Mucosa of gallbladder (tissue), 1 donor: ENCODE measurements at regions not wholly inside any gene's neighbourhood (a gene's known extent, or its start where the extent isn't known, plus 50 kb on each side); places are given as distances from the start of the nearest gene placed in this dataset.

ENCODE experiments used
- DNase-seq: peaks from one replicate; pipeline ENCODE4 v3.0.0-alpha.2; 2020; ENCODE audit warnings: low spot score
- donor health status: DM: no; HTN: no; CAD: no.

DNA sequence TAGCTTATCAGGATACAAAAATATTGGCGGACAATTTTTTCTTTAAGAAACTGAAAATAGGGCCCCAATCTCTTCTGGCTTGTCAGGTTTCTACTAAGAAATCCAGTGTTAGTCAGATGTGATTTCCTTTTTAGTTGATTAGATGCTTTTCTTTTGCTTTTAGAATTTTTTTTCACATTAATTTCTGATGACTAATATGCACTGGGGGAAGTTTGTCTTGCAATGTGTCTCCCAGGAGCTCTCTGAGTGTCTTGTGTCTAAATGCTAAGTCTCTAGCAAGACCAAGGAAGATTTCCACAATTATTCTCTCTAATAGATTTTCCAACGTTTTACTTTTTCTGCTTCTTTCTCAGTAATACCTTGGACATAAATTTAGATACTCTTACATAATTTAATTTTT is 559.8 kb upstream of the TYRP1 start:
- no peak for DNase-seq

DNA sequence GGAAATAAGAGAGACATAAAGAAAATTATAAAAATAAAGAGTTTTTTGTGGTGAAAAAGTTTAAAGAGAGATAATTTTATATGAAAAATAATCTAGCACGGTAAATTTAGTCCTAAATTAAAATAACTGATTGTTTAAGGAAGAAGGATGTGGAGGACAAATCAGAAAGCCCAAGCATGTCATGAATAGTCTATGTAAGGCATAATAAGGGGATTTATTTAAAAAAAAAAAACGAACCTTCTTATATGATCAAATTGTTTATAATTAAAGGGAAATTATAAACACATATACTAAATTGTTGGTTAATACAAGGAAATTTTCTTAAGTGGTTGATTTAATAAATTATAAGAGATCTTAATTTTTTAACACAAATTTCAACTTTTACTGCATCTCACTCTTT is 551.8 kb upstream of the TYRP1 start:
- DNase-seq, result no peak

DNA sequence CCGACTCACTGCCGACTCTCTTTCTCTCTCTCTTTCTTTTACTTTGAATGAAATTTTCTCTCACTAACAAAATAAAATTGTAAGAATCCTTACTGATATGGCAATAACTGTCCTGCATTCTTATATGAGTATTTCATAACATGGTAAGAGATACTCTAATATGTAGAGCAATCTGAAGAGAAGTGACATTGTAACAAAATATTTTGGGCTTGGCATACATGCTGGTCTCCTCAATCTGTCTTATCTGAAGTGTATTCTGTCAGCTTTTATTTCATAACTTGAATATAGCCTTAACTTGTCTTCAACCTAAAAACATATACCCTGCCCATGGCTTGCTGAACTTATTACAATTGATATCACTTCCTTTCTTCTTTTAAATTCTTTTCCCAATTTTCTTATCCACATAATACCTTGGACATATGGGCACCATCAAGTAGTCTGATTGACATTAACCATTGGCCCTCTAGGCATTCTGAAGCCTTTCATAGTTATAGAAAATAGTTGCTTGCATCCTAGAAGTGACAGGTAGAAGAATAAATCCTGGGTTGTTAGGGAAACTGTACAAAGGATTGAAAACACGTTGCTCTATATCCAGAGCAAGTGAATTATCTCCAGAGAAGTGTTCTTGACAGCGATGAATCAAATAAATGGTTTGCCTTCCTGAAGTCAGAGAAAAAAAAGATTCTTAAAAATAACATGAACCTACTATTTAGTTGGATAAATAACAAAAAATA is 537.6 kb upstream of the TYRP1 start:
- DNase-seq, result no peak

DNA sequence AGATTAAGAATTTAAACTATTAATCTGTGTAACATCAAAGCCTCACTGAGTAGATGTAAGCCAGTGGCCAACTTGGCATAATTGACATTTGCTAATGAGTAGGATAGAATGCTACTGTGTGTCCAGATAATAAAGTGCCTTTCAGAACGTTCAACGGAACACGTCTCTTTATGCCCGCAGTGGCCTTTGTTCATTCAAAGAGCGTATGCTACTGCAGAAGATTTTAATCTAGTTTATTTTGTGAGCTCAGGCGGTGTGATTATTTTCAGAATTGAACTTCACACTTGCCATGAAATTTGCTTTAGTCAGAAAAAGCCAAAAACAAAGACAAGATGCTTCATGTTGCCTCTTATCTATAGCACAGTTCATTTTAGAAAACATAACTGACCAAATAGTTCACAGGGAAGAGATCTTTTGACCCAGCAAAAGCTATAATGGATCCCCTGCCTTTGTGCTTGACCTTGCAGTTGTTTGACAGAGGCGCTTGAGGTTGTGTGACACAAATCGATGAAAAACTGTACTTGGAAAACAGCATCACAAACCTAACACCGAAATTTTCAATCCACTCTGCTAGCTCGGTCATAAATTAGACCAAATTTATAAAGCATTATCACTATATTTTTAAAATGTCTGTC is 530.9 kb upstream of the TYRP1 start:
- no peak for DNase-seq

DNA sequence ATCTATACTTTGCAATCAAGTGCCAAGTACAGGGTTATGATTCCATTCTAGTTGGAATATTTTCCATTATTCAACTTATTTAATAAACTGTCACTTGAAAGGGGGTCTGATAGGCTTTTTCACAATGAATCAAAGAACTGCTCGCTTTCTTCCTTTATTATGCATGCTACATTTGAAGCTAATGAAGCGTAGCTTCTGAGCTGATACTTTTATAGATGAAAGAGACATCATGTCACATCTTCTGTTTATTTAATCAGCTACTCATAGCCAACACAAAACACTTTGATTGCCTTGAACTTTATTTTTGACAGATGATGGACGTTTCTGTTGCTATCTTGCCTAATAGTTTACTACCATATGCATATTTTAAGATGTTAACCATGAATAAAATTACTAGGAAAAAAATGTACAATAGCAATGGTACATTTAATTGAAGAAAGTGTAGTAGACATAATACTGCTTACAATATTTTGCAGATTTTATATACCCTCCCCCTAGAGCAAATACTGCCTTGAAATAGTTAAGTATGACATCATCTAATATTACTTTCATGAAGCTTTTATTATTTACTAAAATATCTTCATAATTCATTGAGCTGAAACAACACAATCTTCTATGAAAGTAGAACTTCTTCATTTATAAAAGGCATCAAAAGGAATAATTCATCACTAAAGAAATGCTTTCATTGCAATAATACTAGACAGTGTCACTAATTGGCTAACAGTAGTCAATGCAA is 529.3 kb upstream of the TYRP1 start:
- DNase-seq, result no peak

DNA sequence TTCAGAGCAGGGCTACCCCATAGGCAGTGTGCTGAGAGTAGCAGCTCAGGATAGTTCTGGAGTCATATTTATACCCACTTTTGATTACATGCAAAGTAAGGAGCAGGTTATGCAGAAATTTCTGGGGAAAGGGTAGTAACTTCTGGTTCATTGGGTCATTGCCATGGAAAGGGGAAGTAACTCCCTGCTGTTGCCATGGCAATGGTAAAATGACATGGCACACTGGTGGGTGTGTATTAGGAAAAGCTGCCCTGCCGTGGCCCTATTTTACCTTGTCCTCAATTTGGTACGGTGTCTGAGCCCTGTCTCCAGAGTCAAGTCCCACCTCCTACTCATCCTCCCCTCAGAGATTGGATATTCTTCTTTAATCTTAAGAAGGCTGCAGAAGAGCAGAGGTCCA is 526.7 kb upstream of the TYRP1 start:
- no peak for DNase-seq

DNA sequence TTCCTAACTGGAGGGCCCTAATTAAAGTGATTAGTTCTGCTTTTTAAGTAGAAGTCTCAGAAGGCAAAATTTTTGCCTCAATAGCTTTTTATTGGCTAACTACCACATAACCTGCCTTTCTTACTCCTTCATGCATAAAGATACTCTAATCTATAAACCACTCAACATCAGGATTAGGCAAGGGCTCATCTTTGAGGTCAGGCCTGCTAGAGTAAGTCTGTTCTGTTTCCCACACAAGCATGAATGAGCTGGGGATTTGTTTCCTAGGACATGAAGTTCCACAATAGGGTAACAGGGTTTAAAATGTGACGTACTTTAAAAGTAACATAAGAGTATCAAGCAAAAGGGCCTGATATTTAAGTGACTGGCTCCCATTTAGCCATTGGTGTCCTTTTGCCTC is 522.7 kb upstream of the TYRP1 start:
- no peak for DNase-seq

DNA sequence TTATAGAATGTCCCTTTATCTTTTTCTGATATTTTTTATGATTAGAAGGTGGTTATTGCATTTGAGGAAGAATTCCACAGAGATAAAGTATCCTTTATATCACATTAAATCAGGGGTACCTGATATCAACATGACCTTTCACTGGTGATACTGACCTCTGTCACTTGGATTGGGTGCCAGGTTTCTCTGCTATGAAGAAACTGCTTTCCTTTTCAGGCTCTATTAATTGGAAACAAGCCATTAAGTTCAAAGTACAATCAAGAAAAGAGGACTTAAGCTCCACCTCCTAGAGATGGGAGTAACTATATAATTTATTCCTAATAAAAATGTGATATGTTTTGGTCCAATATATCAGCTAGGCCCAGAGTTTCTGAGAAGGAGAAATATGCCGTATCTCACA is 514.6 kb upstream of the TYRP1 start:
- DNase-seq, result peak; percentile 26

DNA sequence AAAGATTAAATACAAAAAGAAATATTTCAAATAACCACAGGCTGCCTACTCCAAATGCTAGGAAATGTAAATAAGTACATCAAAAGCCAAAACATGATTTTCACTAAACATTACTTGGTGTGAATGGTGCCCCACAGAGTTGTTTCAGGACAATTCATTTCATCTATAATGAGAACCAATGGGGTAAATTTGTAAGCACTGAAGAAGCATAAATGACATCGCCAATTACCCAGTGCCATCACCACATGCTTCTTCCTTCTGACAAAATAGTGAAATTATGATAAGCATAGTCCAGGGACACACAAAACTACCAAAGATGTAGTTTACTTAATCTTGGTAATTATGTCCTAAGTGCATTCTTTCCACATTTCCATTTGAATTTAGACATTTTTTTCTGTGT is 510.4 kb upstream of the TYRP1 start:
- DNase-seq, result no peak

DNA sequence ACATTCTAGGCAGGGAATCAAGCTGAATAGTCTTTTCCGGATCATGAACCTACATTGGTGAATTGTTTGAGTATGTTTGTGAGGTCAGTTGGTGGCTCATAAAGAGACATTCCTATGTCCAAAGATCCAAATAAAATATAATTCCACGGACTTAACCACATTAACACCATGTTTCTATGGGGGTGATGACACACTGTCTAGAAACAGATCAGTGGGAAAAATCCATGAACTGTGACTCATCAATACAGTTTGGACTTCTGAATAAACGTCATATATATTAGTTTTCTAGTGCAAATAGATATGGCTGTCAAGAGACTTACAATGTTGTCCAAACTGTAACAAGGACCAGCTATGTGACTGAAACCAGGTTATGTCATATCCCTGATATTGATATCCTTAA is 509.9 kb upstream of the TYRP1 start:
- DNase-seq, result no peak

DNA sequence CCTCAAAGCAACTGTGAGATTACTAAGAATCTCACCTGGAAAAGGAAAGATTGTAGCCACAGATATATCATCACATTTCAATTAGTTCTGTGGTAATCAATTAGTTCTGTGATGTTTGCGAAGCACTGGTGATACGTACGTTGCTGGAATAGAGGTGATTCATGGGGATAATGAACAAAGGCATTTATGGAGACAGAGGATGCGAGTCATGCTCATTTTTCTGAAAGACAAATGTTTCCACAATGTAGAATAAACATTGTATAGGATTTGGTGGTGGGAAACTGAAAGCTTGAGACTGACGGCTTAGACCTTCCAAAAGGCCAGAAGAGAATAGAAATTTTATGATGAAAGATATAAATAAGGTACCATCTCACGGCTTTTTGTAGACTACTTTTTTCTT is 507.3 kb upstream of the TYRP1 start:
- no peak for DNase-seq

DNA sequence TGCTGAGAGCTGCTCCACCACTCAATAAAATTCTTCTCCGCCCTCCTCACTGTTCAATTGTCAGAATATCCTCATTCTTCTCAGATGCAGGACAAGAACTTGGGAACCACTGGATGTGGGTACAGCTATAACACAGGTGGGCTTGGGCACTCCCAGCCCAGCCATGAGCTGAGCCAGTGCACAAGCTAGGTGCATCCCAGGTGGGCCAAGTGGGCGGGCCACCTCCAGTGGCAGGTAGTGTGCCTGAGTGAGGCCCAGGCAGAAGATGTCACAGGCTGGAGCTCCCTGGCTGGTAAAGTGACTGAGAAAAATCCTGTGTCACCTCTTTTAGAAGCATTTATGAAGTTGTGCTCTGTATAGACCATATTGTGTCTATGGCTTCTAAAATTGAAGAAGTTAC is 501.6 kb upstream of the TYRP1 start:
- DNase-seq, result no peak

DNA sequence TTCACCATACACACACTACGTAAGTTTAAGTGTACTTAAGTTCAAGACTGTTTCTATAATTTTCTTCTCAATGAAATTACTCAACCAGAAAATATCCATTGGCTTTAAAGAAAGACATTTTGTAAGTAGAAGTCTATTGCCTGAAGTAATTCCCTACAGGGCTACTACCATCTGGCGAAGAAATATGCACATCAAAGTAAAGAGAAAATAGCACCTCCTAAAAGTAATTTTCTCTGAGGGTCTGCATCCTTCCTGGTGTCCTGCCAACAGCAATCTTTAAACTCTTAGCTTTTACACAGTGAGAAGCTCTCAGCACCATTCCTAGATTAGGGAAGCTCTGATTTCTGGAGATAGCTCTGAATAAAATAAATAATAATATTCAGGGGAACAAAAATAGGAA is 498.5 kb upstream of the TYRP1 start:
- no peak for DNase-seq

DNA sequence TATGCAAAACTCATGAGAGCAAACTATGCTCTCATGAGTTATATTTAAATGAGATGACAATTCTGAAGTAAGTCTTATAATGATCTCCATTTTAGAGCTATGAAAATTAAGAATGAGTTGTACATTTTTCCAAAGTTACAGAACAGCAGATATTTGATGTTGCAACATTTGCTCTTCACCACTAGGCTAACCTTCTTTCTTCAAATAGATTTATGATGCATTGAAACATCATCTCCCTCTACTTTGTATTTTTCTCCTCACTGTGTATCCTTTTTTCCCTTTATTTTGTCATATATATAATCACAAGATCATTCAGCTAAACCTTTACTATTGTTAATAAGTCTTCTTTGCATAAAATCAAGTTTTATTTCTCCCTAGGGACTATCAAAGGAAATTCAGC is 497.7 kb upstream of the TYRP1 start:
- DNase-seq, result no peak

DNA sequence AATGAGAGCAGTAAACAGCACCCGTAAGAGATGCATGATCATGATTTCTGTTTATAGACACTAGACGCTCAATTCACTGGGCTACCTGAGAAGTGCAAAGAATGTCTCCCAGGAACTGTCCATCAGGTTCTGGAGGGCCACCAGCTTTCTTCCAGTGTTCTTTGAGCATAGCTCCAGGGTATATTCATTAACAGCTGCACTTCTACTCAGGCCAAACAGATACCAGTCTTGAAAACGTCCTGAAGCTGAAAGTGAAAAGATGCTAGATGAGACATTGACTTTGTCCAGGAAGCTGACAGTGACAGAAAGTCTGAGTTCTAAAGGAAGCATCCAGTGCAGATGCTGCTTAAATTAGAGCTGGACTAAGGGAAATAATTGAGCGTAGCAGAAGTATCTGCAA is 488.7 kb upstream of the TYRP1 start:
- DNase-seq, result no peak

DNA sequence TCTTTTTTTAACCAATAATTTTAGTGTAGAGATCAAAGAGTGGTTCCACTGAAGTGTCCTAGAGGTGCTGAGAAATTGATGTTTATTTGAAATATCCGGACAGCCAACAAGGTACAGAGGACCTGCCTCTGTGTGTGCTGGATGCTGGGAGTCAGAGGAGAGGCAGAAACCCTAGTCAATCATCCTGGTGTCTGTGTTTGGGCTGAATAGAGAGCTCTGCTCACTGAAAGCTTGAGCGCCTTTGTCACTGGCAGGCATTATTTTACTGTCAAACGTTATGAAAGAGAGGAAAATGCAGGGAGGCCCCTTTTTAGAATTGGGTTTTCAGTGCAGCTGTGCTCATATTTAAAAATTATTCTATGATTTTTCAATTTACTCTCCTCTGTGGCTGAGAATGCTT is 480.3 kb upstream of the TYRP1 start:
- no peak for DNase-seq

DNA sequence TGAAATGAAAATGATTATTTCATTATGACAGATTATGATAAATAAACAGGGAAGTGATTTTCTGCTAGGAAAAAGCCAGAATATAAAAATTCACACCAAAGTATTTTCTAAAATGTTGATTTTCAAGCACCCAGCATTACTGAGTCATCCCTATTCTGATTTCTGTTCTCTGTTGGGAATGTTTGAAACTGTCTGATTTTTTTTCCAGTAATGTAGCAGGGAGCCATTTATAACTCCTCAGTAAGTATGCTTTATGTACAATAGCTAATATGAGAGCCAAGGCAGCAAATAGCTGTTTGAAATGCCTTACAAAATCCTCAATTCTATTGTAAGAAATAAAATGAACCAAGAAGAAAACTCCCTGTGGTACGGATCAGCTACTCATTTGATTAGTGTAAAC is 471.7 kb upstream of the TYRP1 start:
- no peak for DNase-seq

DNA sequence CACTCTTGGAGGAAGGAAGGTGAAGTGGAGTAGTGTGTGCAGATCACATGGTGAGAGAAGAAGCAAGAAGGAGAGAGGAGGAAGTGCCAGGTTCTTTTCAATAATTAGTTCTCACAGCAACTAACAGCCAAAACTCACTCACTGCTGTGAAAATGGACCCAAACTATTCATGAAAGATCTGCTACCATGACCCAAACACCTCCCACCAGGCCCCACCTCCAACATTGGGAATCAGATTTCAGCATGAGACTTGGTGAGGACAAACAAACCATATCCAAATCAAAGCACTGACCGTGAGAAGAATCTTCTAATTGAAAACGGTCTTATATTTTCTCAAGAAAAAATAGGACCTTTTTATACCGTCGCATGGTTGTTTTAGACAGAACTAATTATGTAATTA is 468.7 kb upstream of the TYRP1 start:
- DNase-seq, result no peak

DNA sequence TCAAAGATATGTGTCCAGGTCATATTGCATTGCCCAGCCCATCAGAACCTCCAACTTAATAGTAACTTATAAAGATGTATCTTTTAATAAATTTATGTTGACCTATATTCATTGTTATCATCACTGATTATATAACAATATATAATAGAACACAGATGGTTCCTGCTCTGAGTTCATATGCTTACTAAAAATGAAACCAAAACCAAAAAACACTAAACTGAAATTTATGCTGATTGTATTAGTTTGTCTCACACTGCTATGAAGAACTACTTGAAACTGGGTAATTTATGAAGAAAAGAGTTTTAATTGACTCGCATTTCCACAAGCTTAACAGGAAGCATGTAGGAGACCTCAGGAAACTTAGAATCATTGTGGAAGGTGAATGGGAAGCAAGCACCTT is 462.5 kb upstream of the TYRP1 start:
- no peak for DNase-seq

DNA sequence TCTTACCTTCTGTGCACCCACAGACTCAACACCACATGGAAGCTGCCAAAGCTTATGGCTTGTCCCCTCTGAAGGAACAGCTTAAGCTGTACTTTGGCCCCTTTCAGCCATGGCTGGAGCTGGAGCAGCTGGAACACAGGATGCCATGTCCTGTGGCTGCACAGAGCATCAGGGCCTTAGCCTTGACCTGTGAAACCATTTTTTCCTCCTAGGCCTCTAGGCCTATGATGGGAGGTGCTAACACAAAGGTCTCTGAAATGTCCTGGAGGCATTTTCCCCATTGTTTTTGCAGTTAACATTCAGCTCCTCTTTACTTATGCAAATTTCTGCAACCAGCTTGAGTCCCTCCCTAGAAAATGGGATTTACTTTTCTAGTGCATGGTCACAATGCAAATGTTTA is 461.4 kb upstream of the TYRP1 start:
- no peak for DNase-seq

DNA sequence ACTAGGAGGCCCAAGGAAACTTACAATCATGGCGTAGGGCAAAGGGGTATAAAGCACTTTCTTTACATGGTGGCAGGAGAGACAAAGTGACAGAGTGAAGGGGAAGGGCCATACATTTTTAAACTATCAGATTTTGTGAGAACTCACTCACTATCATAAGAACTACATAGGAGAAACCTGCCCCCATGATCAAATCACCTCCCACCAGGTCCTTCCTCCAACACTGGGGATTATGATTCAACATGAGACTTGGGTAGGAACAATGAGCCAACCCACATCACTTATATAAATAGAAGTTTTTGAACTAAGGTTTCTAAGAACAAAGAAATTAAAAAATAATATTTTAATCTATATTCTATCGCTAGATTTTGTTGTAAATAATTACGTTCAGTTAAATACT is 460.3 kb upstream of the TYRP1 start:
- DNase-seq, result no peak

DNA sequence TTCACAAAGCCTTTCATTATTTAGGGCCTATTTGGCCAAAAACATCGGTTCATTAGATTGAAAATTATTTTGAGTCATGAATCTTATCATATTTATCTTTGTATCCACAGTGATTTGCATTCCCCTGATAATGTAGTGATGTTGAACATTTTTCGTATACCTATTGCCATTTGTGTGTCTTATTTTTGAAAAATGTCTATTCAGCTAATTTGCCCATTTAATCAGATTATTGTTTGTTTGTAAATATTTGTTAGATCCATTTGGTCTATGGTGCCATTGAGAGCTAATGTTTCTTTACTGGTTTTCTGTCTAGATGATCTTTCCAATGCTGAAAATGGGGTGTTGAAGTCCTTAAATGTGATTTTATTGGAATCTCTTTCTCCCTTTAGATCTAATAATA is 439.2 kb upstream of the TYRP1 start:
- DNase-seq, result no peak

DNA sequence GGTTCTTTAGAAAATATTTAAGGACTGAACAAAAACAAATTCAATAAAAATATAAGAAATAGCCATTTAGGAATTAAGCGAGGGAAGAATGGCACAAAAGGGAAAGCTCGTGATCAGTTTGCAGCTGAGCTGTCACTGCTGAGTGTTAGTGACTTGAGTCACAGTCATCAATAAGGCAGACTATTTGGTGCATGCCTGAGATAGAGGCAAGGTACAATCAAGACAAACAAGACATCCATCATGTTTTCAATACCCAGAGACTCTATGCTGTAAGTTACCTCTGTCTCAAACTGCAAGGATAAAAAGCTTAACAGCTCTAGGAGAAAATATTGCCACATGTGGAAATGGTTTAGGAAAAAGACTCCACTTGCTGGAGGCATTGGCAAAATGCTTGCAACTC is 426.4 kb upstream of the TYRP1 start:
- no peak for DNase-seq
